ENCODE measurements at regions not wholly inside any gene's neighbourhood (a gene's known extent, or its start where the extent isn't known, plus 50 kb on each side); places are given as distances from the start of the nearest gene placed in this dataset.

- DNase-seq (ENCODE audit: low read depth, low spot score) (no peak), FAIRE-seq (no peak), ATAC-seq (no peak)
- SMC1A ChIA-PET (ENCODE audit: uncharacterized antibody, unreplicated experiment), result interaction anchor here (0.6 to 0.9 kb wide), 2 partner anchors 291 to 321 kb away, joined by 3 read pairs; no protein-coding TSS in a partner anchor
- no peak overlapping the region for H3K27ac ChIP-seq (ENCODE audit: control insufficient read depth, insufficient read depth)
- no peak overlapping the region for H3K9ac ChIP-seq (ENCODE audit: control insufficient read depth, insufficient read depth, low read length)
- no peak overlapping the region for H3K4me3 ChIP-seq
- no peak overlapping the region for H3K4me2 ChIP-seq (ENCODE audit: control insufficient read depth, insufficient read depth)
- no TSS peak for BruUV-seq (replicated peaks)
- in situ Hi-C loops (cut with MboI) (no loop called here), intact Hi-C loops (cut with micrococcal nuclease; ENCODE audit: unreplicated experiment) (no loop called here)
- CTCF ChIA-PET, result no interaction called here
- H4K20me1 ChIP-seq (ENCODE audit: control insufficient read depth, insufficient read depth), result no peaks in the 10 kb centered on the region
- POLR2A ChIA-PET, result no interaction called here
- H2AFZ ChIP-seq (ENCODE audit: control insufficient read depth, low read depth, low read length), result no peak overlapping the region
- WGBS (ENCODE audit: insufficient coverage, insufficient replicate concordance, low lambda C conversion rate, missing lambda C conversion rate), result 39% methylated on average over 2 of the region's 2 CpGs
- H3K36me3 ChIP-seq (ENCODE audit: control insufficient read depth in 2 of 2, insufficient read depth in 2 of 2, low read length in 1 of 2), result no peaks in the 10 kb centered on the region
- H3K9me3 ChIP-seq (replicated peaks; ENCODE audit: control insufficient read depth, insufficient read depth, low read length), result no peaks in the 10 kb centered on the region
- TF ChIP-seq NR2C1 (IDR thresholded peaks at IDR 0.05) (no peak), HDAC2 (IDR thresholded peaks at IDR 0.05) (no peak), NKRF (conservative IDR thresholded peaks at IDR 0.05) (no peak), USF1 (IDR thresholded peaks at IDR 0.05; ENCODE audit: borderline replicate concordance, extremely low read length, insufficient read depth, low read depth, low read length) (no peak), YBX1 (IDR thresholded peaks at IDR 0.05) (no peak), POU2F2 (IDR thresholded peaks at IDR 0.05; ENCODE audit: borderline replicate concordance, low read depth, low read length) (no peak), CREM (IDR thresholded peaks at IDR 0.05; ENCODE audit: low read depth) (no peak)
- H3K79me2 ChIP-seq (ENCODE audit: control insufficient read depth, insufficient read depth, low read length), result no peaks in the 10 kb centered on the region
- H3K4me1 ChIP-seq (ENCODE audit: control insufficient read depth, insufficient read depth, low read length), result no peaks in the 10 kb centered on the region
- H3K27me3 ChIP-seq (replicated peaks in 1 of 2; ENCODE audit: control insufficient read depth in 2 of 2, insufficient read depth in 2 of 2, low read length in 1 of 2), result peaks cover 1 to 7% of the 10 kb centered on the region in 2 experiments; a peak in 2 of 4 replicates
- RAD21 ChIA-PET (ENCODE audit: unreplicated experiment), result interaction anchor here (1.3 kb wide), 1 partner anchor 339 kb away, joined by 4 read pairs; no protein-coding TSS in a partner anchor
These were observed 332.2 kb downstream of the GADD45G start for GRCh38 chr9:89937051-89937450.
